Putamen (tissue), 1 donor: ENCODE measurements at regions not wholly inside any gene's neighbourhood (a gene's known extent, or its start where the extent isn't known, plus 50 kb on each side); places are given as distances from the start of the nearest gene placed in this dataset.
A peak's percentile ranks its signal among the peaks of the same experiment; 100 is the strongest.
"Not testable (repeated sequence)": the region's sequence is repeated elsewhere in the genome, so short reads cannot be mapped to it uniquely, and the experiment has no call there.

ENCODE experiments used
- DNase-seq: peaks from one replicate; pipeline ENCODE4 v3.0.0-alpha.2; 2016; ENCODE audit warnings: low spot score

DNA sequence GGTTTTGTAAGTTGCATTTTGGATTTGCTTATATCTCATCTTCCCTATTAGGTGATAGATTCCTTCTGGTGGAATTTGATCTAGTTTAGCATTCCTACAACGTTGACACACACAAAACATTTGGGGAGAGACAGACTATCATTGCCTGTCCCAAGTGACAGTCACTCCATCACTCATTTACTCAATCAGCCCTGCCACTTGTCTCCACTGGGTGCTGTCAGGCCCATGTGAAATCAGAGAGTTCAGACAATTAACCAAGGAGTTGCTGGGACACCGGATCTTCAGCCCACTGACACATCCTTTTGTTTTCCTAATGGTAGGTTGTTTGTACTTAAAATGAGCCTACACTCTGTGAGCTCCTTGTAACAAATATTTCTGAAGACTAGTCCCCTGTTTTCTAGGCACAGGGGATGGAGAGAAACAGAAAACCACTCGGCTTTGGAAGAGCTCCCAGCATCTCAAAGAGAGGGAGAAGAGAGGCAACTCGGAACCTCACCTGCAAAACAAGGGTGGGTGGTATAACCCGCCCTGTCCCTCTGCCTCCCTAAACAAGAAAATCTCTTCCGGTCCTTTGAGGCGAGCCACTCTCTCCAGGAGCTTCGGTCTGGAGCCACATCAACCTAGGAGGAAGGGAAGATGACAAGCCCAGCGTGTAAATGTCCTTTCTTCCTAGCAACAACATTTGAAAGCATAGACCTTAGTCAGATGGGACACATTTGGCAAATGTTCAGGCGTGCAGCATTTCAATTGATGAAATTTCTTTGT, 440.9 kb upstream of the KLF12 start:
- peak; percentile 7 for DNase-seq

DNA sequence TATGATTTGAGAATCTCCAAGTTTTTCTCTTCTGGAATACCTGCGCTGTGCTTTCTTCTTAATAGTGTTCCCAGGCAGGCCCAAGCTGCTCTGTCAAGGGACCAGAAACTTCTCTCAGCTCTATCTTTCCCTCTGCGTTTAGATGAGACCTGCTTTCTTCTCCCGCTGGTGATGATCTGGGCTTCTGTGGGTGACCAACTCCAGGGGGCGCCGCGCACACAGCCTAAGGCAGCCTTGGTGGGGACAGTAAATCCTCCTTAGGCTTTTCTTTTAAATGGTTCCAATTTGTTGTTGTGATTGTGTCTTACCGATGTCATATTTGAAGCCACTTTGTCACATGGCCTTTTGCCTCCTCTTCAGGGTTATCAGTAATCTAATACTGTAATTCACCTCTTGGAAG, 439.4 kb upstream of the KLF12 start:
- no peak for DNase-seq

DNA sequence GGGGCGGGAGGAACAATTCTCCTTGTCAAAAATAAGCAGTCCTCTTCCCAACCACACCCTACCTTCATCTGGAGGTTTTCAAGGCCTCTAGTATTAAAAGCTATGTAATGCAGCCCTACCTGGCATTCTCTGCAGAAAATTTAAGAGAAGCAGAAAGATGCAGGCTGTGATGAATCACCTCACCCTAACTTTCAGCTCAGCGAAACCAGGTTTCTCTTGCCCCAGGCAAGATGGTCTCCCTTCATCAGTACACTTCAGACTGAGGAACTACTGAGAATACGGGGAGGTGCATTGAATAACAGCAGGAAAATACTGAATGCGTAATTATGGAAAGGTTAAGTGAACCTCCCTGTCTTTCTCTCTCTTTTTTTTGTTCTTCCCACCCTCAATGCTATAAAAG, 437.6 kb upstream of the KLF12 start:
- DNase-seq, result no peak

DNA sequence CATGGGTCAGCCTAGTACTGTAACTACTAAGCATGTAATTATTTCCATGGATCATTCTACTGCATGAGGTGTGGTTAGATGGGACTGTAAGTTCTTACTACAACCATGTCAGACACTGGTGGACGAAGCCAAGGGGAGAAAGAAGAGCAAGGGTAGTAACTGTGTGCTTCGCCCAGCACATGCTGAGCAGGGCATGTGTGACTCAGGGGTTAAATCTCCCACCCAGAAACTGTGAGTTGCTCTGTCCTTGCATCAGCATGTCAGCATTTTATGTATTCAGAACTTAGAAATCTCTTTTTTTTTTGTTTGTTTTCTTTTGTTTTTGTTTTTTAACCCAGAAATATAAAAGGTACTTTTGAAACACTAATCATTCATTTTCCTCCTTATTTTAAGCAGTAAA, 436.6 kb upstream of the KLF12 start:
- DNase-seq, result no peak

DNA sequence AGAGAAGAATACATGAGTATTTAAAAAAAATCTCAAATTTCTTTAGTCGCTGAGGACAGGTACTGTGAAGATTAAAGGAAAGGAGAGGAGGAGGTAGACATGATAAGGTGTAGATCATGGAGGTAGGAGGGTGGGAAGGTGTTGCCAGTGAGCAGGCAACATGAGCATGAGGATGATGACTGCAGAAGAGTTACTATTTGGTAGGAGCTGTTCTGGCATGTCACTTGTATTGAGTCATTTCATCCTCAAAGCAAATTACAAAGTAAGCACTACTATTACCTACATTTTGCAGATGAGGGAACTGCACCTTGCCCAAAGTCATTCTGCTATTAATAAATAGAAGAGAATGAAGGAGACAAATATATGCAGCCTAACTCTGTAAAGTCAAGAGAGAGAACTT, 435.8 kb upstream of the KLF12 start:
- no peak for DNase-seq

DNA sequence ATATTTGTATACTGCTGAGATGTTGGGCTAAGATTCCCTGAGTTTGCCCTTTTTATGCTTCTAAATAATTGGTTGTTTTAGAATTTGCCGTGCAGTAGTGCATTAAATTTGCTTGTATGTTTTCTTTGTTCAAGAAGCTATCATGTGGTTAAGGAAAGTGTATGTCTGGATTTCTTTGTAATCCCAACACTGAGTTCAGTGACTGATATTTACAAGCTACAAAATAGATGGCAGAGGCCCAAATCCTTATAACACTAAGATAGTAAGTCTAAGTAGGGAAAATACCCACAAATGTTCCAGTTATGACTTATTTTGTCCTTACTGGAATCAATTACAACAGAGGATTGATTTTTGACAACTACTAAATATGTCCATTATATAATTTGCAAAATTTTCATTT, 435.0 kb upstream of the KLF12 start:
- no peak for DNase-seq

DNA sequence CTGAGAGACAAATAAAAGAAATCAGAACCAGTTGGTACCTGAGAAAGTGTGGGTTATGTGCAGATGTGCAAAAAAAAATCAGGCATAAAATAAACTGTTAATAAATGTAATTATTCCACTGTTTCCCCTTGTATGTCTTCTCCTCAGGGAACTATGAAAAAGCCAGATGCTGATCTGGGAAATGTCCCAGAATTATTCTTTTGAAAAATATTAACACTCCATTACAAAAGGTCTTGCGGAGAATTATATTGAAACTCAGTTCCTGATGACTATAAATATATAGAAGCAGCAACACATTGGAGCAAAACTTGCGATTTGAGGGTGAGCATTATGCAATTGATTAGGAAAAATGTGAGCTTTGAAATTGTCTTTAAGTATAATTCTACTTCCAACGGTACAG, 433.3 kb upstream of the KLF12 start:
- DNase-seq, result no peak

DNA sequence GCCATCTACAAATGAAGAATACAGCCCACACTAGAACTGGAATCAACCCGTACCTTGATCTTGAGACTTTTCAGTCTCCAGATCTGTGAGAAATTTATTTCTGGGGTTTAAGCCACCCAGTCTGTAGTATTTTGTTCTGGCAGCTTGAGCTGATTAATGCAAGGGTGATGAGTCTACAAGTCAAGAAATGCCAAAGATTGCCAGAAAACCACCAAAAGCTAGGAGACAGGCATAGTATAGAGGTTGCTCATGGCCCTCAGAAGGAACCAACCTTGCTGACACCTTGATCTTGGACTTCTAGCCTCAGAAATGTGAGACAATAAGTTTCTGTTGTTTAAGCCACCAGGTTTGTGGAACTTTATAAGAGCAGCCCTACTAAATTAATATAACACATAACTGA, 428.2 kb upstream of the KLF12 start:
- DNase-seq, result no peak

DNA sequence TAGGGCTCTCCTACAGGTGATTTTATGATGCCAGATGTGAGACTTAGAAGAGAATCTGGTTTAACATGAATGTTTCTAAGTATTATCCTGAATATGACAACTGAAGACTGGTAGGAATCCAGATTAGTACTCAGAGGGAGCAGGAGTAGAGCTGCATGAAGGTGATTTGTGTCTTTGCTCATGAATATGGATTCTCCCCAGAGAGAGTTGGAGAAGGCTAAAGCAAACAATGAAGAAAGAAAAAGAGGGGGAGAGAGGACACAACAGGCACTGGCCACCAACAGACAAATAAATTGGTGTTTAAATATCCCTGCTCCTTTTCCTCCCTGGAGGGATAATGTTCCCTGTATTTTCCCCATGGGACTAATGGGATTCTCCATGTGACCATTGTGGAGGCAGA, 427.0 kb upstream of the KLF12 start:
- DNase-seq, result no peak

DNA sequence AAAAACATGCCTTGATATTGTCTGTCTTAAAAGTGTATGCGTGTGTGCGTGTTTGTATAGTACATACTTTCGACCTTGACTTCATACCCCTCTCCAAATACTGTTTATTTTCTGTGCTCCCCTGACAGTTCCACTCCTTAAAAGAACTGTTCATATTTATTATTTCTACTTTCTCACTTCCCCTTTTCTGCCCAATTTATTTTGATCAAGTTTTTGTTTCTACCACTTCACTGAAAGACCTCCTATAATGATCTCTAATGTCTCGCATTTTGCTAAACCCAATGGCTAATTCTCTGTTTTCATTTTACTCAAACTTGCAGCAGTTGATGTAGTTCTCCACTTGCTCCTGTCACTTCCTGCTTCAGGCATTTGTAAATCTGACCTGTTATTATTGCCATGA, 426.1 kb upstream of the KLF12 start:
- no peak for DNase-seq

DNA sequence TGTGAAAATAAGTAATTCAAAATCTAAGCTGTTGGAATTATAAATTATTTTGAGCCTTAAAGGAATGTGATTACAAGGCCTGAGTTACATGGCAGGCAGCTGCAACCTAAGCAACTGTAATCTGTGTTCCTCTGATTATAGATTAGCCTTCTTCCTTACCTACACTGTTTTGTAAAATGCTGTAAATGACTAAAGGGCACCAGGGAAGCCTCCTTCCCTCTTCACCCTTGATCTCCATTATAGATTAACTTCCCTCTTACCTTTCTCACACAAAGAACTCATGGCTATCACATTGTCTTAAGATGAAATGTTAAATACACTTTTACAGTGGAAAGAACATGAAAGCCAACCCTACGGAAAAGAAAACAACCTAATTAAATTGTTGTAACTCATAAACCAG, 423.7 kb upstream of the KLF12 start:
- no peak for DNase-seq

DNA sequence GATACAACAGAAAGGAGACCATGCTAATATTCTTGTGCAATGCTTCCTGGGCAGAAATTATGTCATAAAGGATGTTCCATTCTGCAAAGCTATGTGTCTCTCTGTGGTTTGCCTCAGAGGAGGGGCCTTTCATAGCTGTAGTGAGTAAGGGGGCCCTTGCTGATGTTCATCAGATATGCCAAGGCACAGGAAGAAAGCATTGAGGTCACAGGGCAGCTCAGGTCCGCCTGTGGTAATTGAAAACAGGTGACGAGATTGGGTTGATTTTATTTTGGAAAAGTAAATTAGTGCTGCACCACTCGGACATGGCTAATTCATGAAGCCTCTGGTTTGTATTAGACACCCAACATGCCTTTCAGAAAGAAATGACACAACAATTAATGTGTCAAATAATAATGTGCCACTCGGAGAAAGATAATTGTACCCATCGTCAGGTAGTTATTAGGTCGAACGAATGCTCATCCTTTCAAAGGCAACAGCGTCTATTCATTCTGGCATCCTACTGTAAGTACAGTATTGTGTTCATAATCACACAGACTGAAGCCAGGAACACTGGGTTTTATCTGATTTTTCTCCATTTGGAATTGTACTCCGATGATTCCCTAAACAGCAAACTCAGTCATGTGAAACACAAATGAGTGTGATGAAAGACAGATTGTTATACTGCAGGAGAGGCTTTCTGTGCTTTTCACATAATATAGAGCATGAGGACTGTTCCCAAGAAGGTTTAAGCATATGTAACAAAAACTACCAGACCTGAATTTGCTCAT, 421.6 kb upstream of the KLF12 start:
- DNase-seq, result no peak

DNA sequence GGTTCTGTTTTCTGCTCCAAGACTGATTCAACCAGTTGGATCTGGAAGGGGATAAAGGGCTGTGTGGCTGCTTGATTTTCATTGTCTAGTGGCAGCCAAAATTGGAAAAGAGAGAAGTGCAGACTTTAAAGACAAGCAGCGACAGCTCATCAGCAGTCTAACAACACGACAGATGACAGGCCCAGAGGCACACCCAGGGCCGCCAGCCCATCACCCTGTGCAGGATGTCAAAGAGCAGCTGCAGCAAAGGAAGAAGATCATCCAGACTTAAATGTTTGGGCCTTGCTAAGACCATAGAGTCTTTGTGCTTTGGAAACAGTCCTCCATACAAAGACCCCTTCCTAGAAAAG, 421.0 kb upstream of the KLF12 start:
- DNase-seq, result no peak

DNA sequence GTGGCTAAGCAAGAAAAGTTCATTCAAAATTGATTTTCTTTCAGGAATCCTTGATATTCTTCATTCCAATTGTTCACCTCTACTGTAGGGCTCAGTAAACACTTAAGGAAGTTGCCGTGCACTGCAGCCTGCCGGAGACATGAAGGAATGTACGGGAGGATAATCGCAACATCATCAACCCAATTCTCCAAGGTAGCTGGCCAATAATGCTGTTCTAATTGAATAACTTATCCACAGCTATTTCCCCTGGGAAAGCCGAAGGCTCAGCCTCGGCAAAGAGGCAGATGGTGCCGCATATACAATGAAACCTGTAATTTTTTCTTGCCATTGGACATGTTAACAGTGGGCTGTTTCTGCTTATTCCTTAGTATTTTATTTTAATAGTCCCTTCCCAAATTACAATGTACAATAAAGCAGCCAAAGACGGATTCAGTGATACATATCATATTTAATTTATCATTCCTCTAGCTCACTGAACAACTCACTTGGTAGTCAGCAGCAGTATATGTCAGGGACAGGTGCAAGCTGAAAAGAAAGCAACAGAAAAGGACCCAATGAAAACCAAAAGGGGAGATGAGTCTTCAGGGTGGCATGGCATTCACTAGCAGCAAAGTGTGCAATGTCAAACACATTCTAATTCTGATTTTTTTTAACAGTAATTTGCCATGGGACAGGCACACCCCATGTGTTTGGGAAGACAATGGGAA, 420.5 kb upstream of the KLF12 start:
- DNase-seq, result no peak

DNA sequence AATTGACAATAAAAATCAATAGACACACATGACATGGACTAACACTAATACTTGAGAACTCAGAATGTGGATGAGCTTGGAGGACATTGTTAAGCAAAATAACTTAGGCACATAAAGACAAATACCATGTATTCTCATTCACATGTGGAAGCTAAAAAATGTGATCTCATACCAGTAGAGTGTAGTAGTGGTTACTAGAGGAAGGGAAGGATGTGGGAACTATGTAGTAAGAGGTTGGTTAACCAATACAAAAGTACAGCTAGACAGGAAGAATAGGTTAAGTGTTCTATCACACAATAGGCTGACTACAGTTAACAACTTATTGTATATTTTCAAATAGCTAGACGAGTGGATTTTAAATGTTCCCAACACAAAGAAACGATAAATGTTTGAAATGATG, 415.8 kb upstream of the KLF12 start:
- DNase-seq, result no peak

DNA sequence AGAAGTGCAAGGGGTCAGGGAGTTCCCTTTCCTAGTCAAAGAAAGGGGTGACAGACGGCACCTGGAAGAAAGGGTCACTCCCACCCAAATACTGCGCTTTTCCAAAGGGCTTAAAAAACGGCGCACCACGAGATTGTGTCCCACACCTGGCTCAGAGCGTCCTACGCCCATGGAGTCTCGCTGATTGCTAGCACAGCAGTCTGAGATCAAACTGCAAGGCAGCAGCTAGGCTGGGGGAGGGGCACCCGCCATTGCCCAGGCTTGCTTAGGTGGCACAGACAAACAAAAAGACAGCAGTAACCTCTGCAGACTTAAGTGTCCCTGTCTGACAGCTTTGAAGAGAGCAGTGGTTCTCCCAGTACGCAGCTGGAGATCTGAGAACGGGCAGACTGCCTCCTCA, 402.4 kb upstream of the KLF12 start:
- DNase-seq, result not testable (repeated sequence)

DNA sequence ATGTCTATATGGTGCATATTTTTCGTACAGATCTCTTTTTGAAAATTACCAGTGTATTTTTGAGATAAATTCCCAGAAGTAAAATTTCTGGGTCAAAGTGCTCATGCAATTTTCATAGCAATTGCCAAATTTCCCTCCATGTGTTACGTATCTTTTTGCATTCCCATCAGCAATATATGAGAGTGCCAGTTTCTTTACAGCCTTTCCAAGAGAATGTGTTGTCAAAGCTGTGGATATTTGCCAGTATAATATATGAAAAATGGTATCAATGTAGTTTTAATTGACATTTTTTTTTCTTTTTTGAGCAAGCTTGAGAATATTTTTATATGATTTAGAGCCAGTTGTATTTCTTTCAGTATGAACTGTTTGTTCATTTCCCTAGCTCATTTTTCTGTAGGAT, 399.0 kb upstream of the KLF12 start:
- DNase-seq, result no peak

DNA sequence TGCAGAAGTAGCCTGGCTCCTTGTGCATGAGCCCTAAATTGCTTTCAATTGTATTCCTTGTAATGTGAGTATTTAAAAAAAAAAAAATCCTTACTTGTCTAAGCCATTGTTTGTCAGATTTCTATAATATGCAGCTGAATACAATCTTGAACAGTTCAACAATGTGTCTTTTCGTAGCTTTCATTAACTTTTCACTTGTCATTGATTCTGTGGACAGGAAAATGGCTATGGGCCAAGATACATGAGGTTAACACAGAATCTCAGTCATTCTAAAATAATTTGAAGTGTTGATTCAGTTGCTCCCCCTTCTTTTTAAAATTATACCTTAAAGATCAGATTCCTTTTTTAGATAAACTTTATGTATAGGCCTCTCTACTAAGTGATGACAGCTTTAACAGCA, 395.8 kb upstream of the KLF12 start:
- DNase-seq, result no peak

DNA sequence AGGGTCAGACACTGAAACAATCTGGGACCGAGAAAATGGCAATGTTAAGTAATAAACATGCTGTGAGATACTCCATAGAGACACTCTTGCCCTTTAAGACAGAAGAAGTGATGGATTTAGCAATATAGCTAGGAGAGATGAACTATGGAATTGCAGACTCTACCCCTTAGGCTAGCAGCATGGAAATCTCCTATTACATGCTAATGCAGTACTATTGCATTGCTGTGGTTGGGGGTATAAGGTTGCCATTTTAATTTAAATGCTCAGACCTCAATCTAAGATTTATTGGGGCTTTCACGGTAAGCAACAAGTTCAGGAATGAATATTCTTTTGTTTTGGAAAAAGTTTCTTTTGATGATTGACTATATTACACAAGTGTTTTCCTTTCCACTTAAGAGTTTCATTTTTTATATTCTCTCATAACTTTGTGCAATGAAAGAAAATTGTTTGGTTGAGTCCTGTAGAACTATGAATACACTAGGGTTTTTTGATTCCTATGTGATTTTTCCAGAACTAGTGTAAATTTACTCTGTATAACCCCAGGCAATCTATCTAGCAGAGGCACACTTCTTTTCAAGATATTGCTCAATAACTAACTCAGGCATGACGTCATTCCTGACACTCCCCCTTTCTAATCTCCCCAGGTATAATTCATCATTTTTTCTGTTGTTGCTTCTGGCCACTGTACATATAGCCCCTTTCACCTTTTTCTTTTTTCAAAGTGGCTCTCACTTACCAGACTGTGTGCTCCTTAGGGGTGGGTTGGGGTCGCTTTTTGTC, 394.7 kb upstream of the KLF12 start:
- no peak for DNase-seq

DNA sequence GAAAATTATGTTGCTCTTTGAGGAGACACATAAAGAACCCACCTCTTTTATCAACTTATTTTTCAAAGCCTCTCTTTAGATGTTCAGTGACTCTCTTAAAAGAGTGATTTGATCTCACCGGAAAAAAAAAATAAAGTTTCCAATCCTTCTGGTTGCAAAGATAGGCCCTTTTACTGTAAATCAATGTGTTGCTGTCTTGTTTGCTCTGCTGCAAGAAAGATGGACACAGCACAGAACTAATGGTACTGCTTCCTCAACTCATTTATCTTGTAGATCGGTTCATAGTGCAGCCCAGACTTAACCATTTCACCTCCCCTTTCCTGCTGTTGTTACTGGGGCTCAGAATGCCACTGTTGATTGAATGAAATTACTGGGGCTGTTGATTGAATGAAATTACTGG, 388.9 kb upstream of the KLF12 start:
- no peak for DNase-seq

DNA sequence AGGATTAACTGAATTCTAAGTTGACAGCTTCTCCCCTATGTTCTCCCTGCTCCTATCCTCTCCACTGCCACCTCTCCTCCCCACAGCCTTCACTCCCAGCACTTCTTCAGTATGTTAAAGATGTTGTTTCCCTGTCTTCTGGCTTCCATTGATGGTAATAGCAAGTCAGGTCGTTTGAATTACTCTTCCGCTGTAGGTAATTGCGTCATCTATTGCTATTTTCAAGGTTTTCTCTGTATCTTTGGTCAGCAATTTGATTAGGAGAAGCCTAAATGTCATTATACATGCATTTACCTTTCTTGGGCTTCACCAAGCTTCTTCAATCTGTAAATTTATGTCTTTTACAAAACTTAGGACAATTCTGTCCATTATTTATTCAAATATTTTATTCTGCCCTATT, 377.3 kb upstream of the KLF12 start:
- DNase-seq, result no peak

DNA sequence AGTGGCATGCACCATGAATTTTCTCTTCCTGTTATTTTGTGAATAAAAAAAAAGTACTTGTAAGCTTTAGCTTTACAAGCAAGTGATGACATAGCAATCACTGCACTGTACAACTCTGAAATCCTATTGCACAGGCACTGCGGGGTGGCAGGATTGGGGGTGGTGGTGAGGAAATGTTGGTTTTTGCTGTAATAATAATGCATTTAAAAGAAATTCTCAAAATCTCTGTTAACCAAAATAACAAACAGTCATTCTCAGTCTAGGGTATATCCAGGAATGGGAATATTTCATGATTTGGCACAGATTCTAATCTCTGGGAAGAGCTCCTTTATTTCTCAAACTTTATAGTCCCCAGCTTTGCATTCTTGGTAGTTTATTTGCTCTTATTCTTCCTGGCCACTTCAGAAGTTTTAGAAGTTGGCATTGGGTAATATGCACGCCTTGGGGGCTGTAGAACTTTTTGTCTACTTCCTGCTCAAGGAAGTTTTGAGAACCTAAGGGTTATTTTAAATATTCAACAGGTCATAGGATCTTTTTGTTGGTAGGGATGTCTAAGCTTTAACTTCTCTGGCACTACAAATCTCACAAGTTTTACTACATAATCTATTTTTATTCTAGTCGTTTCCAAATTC, 353.0 kb upstream of the KLF12 start:
- DNase-seq, result no peak
